ENCODE measurements at regions not wholly inside any gene's neighbourhood (a gene's known extent, or its start where the extent isn't known, plus 50 kb on each side); places are given as distances from the start of the nearest gene placed in this dataset.

DNA sequence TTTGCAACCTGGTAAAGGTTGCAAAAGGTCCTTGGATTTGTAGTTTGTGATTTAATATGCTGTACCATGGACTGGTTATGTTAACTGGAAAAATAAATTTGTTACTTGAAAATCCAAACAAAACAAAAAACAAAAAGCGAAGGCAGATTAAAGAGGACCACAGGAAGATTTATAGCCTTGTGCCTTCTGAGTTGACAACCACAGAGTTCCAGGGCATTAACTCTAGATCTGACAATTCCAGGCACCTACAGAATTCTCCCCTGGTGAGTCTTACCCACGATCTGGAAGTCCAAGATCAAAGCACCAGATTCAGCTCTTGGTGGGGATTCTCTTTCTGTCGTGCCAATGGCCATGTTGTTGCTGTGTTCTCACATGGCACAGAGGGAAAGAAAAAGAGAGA lies 107.9 kb upstream of the SELENOP start:
- no peak for TF ChIP-seq EZH2 (IDR thresholded peaks at IDR 0.05; ENCODE audit: low read length, unreplicated experiment)
- TF ChIP-seq, protein P1, sequence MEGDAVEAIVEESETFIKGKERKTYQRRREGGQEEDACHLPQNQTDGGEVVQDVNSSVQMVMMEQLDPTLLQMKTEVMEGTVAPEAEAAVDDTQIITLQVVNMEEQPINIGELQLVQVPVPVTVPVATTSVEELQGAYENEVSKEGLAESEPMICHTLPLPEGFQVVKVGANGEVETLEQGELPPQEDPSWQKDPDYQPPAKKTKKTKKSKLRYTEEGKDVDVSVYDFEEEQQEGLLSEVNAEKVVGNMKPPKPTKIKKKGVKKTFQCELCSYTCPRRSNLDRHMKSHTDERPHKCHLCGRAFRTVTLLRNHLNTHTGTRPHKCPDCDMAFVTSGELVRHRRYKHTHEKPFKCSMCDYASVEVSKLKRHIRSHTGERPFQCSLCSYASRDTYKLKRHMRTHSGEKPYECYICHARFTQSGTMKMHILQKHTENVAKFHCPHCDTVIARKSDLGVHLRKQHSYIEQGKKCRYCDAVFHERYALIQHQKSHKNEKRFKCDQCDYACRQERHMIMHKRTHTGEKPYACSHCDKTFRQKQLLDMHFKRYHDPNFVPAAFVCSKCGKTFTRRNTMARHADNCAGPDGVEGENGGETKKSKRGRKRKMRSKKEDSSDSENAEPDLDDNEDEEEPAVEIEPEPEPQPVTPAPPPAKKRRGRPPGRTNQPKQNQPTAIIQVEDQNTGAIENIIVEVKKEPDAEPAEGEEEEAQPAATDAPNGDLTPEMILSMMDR (conservative IDR thresholded peaks at IDR 0.05; ENCODE audit: low read depth, low read length): no peak

Measured in PC-3 (cell line).